ENCODE measurements at regions not wholly inside any gene's neighbourhood (a gene's known extent, or its start where the extent isn't known, plus 50 kb on each side); places are given as distances from the start of the nearest gene placed in this dataset.

DNA sequence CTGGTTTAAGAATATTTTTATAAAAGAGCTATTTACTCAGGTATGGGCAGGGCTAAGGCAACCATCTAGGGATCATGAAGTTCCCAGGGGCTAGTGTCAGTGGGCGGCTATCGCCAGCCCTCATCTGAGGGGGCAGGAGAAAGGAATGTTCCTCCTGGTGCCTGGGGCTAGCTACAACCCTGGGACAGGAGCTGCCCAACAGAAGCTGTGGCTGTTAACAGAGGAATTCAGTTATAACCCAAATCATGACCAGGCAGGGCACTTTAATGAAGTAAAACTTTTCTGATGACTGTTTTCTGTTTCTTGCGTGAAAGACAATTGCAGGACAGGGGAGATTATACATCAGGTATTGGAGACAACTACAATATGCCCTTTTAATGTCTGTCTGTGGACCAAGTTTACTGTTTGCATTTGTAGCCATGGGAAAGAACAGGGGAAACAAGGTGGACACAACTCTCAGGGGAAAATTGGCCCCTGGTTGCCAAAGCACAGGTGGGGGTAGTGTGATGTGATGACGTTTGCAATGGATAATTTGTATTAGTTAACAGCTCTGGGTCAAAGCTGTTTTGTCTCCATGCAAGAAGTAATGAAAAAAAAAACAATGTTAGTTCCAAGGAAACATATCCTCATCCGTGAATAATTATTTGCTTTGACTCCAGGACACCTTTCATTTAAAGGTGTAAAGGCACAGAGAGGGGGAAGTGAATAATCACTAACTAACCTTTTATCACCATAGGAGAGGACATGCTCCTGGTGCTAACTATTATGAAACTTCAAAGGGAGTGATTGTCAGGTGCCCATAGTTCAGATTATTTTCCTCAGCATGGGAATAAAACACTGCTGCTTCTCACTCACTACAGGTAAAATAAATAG, 105.2 kb downstream of the TSEN15 start:
- TF ChIP-seq EZH2 (IDR thresholded peaks at IDR 0.05; ENCODE audit: borderline replicate concordance, insufficient read depth, low read length, poor library complexity, severe bottlenecking) (no peak), POLR2AphosphoS5 (IDR thresholded peaks at IDR 0.05) (no peak), EP300 (conservative IDR thresholded peaks at IDR 0.05; ENCODE audit: poor library complexity, severe bottlenecking) (no peak)
- TF ChIP-seq, protein P1, sequence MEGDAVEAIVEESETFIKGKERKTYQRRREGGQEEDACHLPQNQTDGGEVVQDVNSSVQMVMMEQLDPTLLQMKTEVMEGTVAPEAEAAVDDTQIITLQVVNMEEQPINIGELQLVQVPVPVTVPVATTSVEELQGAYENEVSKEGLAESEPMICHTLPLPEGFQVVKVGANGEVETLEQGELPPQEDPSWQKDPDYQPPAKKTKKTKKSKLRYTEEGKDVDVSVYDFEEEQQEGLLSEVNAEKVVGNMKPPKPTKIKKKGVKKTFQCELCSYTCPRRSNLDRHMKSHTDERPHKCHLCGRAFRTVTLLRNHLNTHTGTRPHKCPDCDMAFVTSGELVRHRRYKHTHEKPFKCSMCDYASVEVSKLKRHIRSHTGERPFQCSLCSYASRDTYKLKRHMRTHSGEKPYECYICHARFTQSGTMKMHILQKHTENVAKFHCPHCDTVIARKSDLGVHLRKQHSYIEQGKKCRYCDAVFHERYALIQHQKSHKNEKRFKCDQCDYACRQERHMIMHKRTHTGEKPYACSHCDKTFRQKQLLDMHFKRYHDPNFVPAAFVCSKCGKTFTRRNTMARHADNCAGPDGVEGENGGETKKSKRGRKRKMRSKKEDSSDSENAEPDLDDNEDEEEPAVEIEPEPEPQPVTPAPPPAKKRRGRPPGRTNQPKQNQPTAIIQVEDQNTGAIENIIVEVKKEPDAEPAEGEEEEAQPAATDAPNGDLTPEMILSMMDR (IDR thresholded peaks at IDR 0.05; ENCODE audit: poor library complexity, severe bottlenecking), result no peak

Measured in neural cell (in vitro differentiated cells).